H9 (cell line): ENCODE measurements at regions not wholly inside any gene's neighbourhood (a gene's known extent, or its start where the extent isn't known, plus 50 kb on each side); places are given as distances from the start of the nearest gene placed in this dataset.

ENCODE experiments used
- DNase-seq: peaks from one replicate; pipeline ENCODE4 v3.0.0-alpha.2; 2017
- H2AFZ ChIP-seq: one replicate; pipeline ENCODE4 v1.6.1; 2013; ENCODE audit warnings: mild to moderate bottlenecking, low read length, control low read depth, moderate library complexity
- H2AK5ac ChIP-seq: 2 replicates; pipeline ENCODE4 v1.6.1; 2013; ENCODE audit warnings: low read length, control low read depth, mixed read lengths; ENCODE audit not compliant: insufficient read length
- H2BK120ac ChIP-seq: one replicate; pipeline ENCODE4 v1.6.1; 2013; ENCODE audit warnings: low read depth, mild to moderate bottlenecking, low read length, control low read depth, inconsistent platforms; ENCODE audit not compliant: poor library complexity, severe bottlenecking
- H2BK12ac ChIP-seq: 2 replicates; pipeline ENCODE4 v1.6.1; 2013; ENCODE audit warnings: low read length, control low read depth, mixed read lengths, low read depth; ENCODE audit not compliant: insufficient read length
- H2BK15ac ChIP-seq: 2 replicates; pipeline ENCODE4 v1.6.1; 2013; ENCODE audit warnings: low read depth, low read length, control low read depth
- H2BK20ac ChIP-seq: one replicate; pipeline ENCODE4 v1.6.1; 2013; ENCODE audit warnings: low read depth, mild to moderate bottlenecking, low read length, control low read depth, inconsistent platforms; ENCODE audit not compliant: poor library complexity, severe bottlenecking
- H2BK5ac ChIP-seq: 2 replicates; pipeline ENCODE4 v1.6.1; 2013; ENCODE audit warnings: low read length, control low read depth, mixed read lengths; ENCODE audit not compliant: insufficient read length
- H3K14ac ChIP-seq: 2 replicates; pipeline ENCODE4 v1.6.1; 2013; ENCODE audit warnings: low read length, control low read depth; ENCODE audit not compliant: insufficient read depth
- H3K18ac ChIP-seq: 2 replicates; pipeline ENCODE4 v1.6.1; 2013; ENCODE audit warnings: low read depth, mild to moderate bottlenecking, mixed read lengths, low read length, control low read depth; ENCODE audit not compliant: insufficient read length
- H3K23ac ChIP-seq: 2 replicates; pipeline ENCODE4 v1.6.1; 2013; ENCODE audit warnings: low read length, control low read depth, mixed read lengths, low read depth; ENCODE audit not compliant: insufficient read length
- H3K23me2 ChIP-seq: 2 replicates; pipeline ENCODE4 v1.6.1; 2013; ENCODE audit warnings: low read depth, mild to moderate bottlenecking, mixed read lengths, low read length, control low read depth; ENCODE audit not compliant: insufficient read length, poor library complexity, severe bottlenecking
- H3K27ac ChIP-seq: 2 replicates; pipeline ENCODE4 v1.5.1; 2013; ENCODE audit warnings: low read length, control low read depth, mixed read lengths, low read depth; ENCODE audit not compliant: insufficient read length
- H3K27me3 ChIP-seq: 2 replicates; pipeline ENCODE4 v1.6.1; 2013; ENCODE audit warnings: low read length, control low read depth, inconsistent platforms; ENCODE audit not compliant: insufficient read depth
- H3K4ac ChIP-seq: 2 replicates; pipeline ENCODE4 v1.6.1; 2013; ENCODE audit warnings: low read depth, mild to moderate bottlenecking, control low read depth, inconsistent platforms, low read length, moderate library complexity
- H3K4me1 ChIP-seq: 2 replicates; pipeline ENCODE4 v1.6.1; 2013; ENCODE audit warnings: low read length, control low read depth, inconsistent platforms; ENCODE audit not compliant: insufficient read depth
- H3K4me2 ChIP-seq: 2 replicates; pipeline ENCODE4 v1.6.1; 2013; ENCODE audit warnings: low read length, control low read depth, mixed read lengths; ENCODE audit not compliant: insufficient read length, insufficient read depth
- H3K56ac ChIP-seq: 2 replicates; pipeline ENCODE4 v1.6.1; 2013; ENCODE audit warnings: low read depth, mild to moderate bottlenecking, mixed read lengths, low read length, control low read depth; ENCODE audit not compliant: insufficient read length
- H3K79me1 ChIP-seq: 2 replicates; pipeline ENCODE4 v1.6.1; 2013; ENCODE audit warnings: low read depth, mild to moderate bottlenecking, moderate library complexity, low read length, control low read depth, inconsistent platforms; ENCODE audit not compliant: insufficient read depth, poor library complexity, severe bottlenecking
- H3K79me2 ChIP-seq: 2 replicates; pipeline ENCODE4 v1.6.1; 2013; ENCODE audit warnings: low read length, control low read depth, inconsistent platforms; ENCODE audit not compliant: insufficient read depth
- H3K9ac ChIP-seq: 2 replicates; pipeline ENCODE4 v1.6.1; 2013; ENCODE audit warnings: low read length, control low read depth, mixed read lengths; ENCODE audit not compliant: insufficient read length; ENCODE audit errors: extremely low read depth
- H3K9me3 ChIP-seq: one replicate; pipeline ENCODE4 v1.6.1; 2013; ENCODE audit warnings: low read depth, low read length, inconsistent platforms; ENCODE audit not compliant: control insufficient read depth
- H3T11ph ChIP-seq: one replicate; pipeline ENCODE4 v1.6.1; 2013; ENCODE audit warnings: mild to moderate bottlenecking, low read length, control low read depth, inconsistent platforms
- H4K20me1 ChIP-seq: one replicate; pipeline ENCODE4 v1.6.1; 2013; ENCODE audit not compliant: control insufficient read depth, insufficient read length, insufficient read depth
- H4K5ac ChIP-seq: 2 replicates; pipeline ENCODE4 v1.6.1; 2013; ENCODE audit warnings: low read depth, mild to moderate bottlenecking, mixed read lengths, low read length, control low read depth; ENCODE audit not compliant: insufficient read length
- H4K8ac ChIP-seq: replicated peaks from 2 replicates; pipeline ENCODE4 v1.6.1; 2013; ENCODE audit warnings: low read length, control low read depth, mixed read lengths, low read depth; ENCODE audit not compliant: insufficient read length
- H4K91ac ChIP-seq: 2 replicates; pipeline ENCODE4 v1.6.1; 2013; ENCODE audit warnings: low read depth, mild to moderate bottlenecking, moderate library complexity, mixed read lengths, low read length, control low read depth; ENCODE audit not compliant: insufficient read length
- H3K27ac Mint-ChIP-seq, 3 experiments: 2 replicates in 2 of 3; 3 replicates in 1 of 3; pipeline ENCODE4 v1.8.0; 2020 to 2021; ENCODE audit warnings: mixed read lengths in 3 of 3, mild to moderate bottlenecking in 1 of 3, moderate library complexity in 1 of 3
- H3K27me3 Mint-ChIP-seq: 2 replicates; pipeline ENCODE4 v1.8.0; 2021; ENCODE audit warnings: low read depth, mild to moderate bottlenecking, moderate library complexity, mixed read lengths
- H3K36me3 Mint-ChIP-seq, 3 experiments: 2 replicates in 2 of 3; 3 replicates in 1 of 3; pipeline ENCODE4 v1.8.0; 2020 to 2021; ENCODE audit warnings: low read depth in 3 of 3, mixed read lengths in 3 of 3; ENCODE audit not compliant: insufficient read depth in 1 of 3
- H3K4me1 Mint-ChIP-seq, 2 experiments: 2 replicates each; pipeline ENCODE4 v1.8.0; 2020; ENCODE audit warnings: mixed read lengths in 2 of 2
- H3K4me3 Mint-ChIP-seq, 2 experiments: 2 replicates in 1 of 2; 3 replicates in 1 of 2; pipeline ENCODE4 v1.8.0; 2020 to 2021; ENCODE audit warnings: mild to moderate bottlenecking in 2 of 2, mixed read lengths in 2 of 2, moderate library complexity in 1 of 2
- H3K9me3 Mint-ChIP-seq, 2 experiments: 2 replicates in 1 of 2; 3 replicates in 1 of 2; pipeline ENCODE4 v1.8.0; 2020; ENCODE audit warnings: mild to moderate bottlenecking in 2 of 2, mixed read lengths in 2 of 2, moderate library complexity in 1 of 2
- WGBS: extraction: QIAGEN DNeasy Blood & Tissue Kit; methylation state at CpG from one replicate; pipeline ENCODE4 v1.1.7; 2013; ENCODE audit warnings: missing lambda C conversion rate, low lambda C conversion rate, mixed read lengths; ENCODE audit not compliant: insufficient read length; ENCODE audit errors: extremely low coverage; 5-methylcytosine and 5-hydroxymethylcytosine counted together
- TF ChIP-seq, protein P1 (sequence below): fragments of 200-600 bp; sonication (generic); conservative IDR thresholded peaks from 3 replicates; pipeline ENCODE4 v1.8.0; 2021; ENCODE audit warnings: antibody characterized with exemption, mild to moderate bottlenecking

DNA sequence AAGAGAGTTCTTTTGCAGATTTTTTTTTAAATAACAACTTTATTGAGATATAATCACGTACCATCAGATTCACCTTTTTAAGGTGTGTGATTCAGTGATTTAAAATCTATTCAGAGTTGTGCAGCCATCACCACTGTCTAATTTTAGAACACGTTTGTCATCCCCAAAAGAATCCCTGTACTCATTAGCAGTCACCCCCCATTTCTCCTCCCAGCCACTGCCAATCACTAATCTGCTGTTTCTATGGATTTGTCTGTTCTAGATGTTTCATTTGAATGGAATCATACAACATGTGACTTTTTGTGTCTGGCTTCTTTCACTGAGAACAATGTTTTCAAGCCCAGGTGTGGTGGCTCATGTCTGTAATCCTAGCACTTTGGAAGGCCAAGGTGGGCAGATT lies 55.4 kb upstream of the RAPH1 start:
- WGBS, result no CpG with 5 or more reads among the region's 2 CpGs
- Histone ChIP-seq H3K14ac (no peak overlapping the region), H4K5ac (no peak overlapping the region), H4K8ac (no peak overlapping the region), H3K4me2 (no peak overlapping the region), H3K23ac (no peak overlapping the region), H3K27ac (no peak overlapping the region), H3K9ac (no peak overlapping the region), H3K56ac (no peak overlapping the region), H2BK15ac (no peak overlapping the region), H2AFZ (no peak overlapping the region), H4K91ac (no peak overlapping the region), H3K9me3 (no peaks in the 10 kb centered on the region), H3K18ac (no peak overlapping the region), H3T11ph (no peak overlapping the region), H4K20me1 (no peaks in the 10 kb centered on the region), H2BK20ac (no peak overlapping the region), H2BK120ac (no peak overlapping the region), H2AK5ac (no peak overlapping the region), H2BK12ac (no peak overlapping the region), H3K79me2 (no peaks in the 10 kb centered on the region), H3K4ac (no peak overlapping the region), H3K79me1 (no peaks in the 10 kb centered on the region), H2BK5ac (no peak overlapping the region), H3K27me3 (no peaks in the 10 kb centered on the region), H3K23me2 (no peaks in the 10 kb centered on the region), H3K4me1 (peaks cover under 1% of the 10 kb centered on the region; the same call in 1 of the 2 replicates)
- Mint-ChIP-seq H3K4me1 (peaks cover 4% of the 10 kb centered on the region in 2 experiments), H3K36me3 (no peaks in the 10 kb centered on the region), H3K27me3 (no peaks in the 10 kb centered on the region), H3K27ac (no peak overlapping the region; a peak in 1 of 7 replicates), H3K4me3 (no peak overlapping the region), H3K9me3 (no peaks in the 10 kb centered on the region)
- DNase-seq, result no peak
- TF ChIP-seq, protein P1, sequence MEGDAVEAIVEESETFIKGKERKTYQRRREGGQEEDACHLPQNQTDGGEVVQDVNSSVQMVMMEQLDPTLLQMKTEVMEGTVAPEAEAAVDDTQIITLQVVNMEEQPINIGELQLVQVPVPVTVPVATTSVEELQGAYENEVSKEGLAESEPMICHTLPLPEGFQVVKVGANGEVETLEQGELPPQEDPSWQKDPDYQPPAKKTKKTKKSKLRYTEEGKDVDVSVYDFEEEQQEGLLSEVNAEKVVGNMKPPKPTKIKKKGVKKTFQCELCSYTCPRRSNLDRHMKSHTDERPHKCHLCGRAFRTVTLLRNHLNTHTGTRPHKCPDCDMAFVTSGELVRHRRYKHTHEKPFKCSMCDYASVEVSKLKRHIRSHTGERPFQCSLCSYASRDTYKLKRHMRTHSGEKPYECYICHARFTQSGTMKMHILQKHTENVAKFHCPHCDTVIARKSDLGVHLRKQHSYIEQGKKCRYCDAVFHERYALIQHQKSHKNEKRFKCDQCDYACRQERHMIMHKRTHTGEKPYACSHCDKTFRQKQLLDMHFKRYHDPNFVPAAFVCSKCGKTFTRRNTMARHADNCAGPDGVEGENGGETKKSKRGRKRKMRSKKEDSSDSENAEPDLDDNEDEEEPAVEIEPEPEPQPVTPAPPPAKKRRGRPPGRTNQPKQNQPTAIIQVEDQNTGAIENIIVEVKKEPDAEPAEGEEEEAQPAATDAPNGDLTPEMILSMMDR, result no peak
